G401.6 (cell line): ENCODE measurements at regions not wholly inside any gene's neighbourhood (a gene's known extent, or its start where the extent isn't known, plus 50 kb on each side); places are given as distances from the start of the nearest gene placed in this dataset.
A peak's percentile ranks its signal among the peaks of the same experiment; 100 is the strongest.
"Not testable (repeated sequence)": the region's sequence is repeated elsewhere in the genome, so short reads cannot be mapped to it uniquely, and the experiment has no call there.

ENCODE experiments used
- FAIRE-seq: peaks from 2 replicates; lab custom pipeline; 2012; peaks lifted over from hg19 to GRCh38; lab: Jason Lieb, UNC

DNA sequence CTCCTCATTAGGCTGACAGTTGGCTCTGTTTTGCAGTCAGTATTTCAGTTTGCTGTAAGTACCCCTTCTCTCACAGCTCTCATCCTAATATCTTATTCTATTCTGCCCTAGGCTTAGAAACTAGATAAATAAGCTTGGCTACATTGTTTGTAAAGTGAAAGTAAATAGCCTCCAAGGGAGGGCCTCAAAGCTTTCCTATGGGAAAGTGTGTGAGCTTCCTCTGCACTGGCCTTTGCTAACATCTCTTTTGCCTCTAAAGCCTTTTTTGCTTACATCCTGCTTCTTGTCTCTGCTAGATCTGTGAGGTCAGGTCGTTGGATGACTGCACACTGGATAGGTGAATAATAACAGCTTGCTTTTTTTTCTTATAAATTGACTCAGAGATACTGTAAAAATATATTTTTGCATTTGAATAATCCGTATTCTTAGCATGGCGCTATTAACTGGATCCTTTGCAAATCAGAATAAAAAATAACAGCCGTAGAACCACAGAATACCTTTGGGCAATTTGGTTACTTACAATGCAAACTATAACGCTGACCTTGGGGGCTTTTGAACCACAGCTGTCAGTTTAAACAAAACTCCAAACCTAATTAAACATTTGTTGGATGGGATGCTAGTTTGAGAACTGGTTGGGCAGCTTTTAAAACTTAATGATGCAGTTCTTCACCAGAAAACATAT is 55.1 kb downstream of the TTC6 start:
- no peak for FAIRE-seq

DNA sequence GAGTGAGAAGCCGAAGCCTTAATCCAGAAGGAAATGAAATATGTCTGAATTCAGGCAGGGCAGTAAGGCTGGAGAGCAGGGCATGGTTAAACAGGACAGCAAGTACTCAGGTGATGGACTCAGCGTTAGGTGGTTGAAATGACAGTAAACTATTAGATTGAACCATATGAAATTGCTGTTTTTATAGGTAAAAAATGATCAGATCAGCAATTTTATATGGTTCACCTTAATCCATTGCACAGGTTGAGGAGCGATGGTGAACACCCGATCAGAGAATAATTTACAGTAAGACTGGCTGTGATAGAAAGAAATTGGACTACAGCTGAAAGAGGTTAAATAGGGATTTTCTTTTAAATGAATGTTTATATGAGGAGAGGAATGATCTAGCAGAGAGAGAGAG is 56.6 kb downstream of the TTC6 start:
- no peak for FAIRE-seq

DNA sequence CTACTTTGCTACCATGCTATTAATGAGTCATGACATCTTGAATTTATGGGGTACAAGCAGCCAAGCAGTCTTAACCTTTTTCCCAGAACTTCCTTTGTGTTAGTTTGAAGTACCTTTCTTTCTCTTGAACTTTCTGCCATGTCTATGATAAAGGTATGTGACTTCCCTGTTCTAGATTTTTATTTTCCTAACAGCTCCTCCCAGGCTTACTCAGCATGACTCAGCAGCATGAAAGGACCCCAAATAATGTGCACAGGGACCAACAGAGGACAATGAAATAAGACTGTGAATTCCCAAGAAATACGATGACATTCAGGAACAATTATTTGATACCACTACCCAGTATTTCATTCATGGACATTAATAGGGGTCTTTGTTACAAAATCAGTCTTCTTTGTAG is 60.0 kb downstream of the TTC6 start:
- no peak for FAIRE-seq

DNA sequence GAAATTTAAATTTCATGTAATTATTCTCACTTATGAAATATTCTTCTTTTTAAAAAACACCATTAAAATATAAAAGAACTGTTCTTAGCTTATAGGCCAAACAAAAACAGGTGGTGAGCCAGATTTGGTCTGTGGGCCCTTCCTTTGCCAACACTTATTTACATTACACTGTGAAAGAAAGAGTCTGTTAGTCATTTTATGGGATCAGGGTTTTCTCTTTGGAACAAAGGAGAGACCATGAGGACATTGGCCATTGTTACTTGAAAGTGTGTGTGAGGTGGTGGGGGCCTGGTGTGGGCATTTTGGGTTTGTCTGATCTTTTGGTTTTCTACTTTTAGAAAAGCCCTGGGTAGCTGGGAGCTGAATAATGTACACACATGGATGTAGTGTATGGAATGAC is 62.7 kb downstream of the TTC6 start:
- FAIRE-seq = no peak

DNA sequence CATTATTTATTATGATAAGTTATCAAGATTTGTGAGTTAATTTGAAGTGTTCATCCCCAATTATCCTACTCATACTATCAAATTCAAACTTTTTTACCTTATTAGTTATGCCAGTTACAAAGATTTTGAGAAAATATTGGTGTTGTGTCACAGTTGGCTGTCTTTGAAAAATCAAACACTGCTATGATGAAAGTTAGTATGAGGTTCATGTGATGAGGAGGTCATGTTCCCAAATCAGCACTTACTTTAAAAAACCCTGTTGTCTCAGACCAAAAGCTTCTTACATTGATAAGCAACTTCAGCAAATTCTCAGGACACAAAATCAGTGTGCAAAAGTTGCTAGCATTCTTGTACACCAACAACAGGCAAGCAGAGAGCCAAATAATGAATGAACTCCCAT is 68.1 kb downstream of the TTC6 start:
- FAIRE-seq = no peak

DNA sequence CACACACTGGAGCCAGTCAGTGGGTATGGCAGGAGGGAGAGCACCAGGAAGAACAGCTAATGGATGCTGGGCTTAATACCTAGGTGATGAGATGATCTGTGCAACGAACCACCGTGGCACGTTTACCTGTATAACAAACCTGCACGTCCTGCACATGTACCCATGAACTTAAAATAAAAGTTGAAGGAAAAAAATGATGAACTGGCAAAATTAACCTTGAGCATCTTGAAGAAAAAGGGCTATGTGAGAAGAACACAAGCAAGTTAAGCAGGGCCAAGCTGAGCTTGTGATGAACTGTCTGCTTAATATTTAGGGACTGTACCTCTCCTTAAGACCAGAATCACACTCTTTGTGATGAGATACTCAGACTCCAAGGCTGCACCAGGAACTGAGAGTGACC is 70.0 kb downstream of the TTC6 start:
- no peak for FAIRE-seq

DNA sequence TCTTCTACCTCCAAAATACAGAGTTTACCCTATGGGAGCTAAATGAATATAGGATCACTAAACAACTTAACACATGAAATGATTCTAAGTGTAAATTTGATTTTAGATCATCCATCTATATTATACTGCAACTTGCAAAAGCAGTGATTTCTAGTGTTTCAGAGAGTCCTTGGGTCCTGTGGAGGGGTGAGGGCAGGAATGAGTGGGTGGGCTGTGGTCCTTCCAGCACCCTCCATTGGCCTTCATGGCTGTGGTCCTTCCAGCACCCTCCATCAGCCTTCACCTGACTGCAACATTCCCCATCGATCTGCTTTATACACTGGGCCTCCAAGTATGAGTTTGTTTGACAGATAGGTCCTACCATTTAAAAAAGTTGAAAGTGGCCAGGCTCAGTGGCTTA is 70.5 kb downstream of the TTC6 start:
- no peak for FAIRE-seq

DNA sequence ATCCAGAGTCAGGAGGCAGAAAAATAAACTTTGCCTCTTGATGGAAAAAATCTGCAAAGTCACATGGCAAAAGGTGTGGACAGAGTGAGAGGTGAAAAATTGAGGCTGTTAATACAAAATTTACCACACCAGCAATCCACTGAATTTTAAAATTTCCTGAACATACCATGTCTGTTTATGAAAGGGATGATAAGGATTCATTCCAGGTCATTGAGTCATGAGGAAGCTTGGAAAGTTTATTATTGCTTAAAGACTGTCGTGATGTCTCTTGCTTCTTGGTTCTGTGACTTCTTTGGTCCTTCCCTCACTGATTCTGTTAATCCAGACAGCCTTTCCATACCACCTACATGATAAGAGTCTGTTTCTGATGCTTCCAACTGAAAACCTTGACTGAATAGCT is 73.2 kb downstream of the TTC6 start:
- FAIRE-seq = no peak

DNA sequence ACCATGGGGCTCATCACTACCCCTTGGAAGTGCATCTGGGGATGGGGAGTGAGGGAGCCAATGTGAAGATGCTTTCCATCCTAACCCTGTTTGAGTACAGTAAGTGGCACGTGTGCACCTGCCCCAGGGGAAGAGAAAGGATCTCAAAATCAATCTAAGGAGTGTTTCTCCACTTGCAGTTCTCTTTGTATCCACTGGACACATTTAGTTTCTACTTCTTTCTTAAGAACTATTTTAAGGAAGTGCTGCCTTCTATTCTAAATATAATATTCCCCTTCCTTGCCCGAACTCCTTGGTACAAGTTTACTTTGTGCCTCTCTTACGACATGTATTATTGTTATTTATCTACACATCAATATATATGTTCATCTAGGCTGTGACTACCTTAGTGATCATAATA is 73.8 kb downstream of the TTC6 start:
- FAIRE-seq = no peak

DNA sequence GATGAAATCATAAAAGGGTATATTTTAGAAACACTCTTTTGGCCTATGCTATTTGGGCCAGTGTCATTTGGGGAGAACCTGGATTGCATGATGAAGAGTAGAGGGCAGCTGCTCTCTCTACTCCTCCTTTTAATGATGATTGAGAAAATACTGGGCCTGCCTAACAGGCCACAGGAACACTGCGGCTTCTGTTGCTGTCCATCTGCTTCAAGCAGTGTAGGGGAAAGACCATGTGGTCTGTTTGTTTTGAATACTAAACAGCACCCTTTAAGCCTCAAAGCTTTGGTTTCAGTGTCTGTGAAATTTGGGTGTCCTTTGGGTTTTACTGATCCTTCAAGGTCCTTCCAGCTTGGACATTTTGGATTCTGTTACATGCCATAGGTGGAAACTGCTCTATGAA is 78.0 kb downstream of the TTC6 start:
- no peak for FAIRE-seq

DNA sequence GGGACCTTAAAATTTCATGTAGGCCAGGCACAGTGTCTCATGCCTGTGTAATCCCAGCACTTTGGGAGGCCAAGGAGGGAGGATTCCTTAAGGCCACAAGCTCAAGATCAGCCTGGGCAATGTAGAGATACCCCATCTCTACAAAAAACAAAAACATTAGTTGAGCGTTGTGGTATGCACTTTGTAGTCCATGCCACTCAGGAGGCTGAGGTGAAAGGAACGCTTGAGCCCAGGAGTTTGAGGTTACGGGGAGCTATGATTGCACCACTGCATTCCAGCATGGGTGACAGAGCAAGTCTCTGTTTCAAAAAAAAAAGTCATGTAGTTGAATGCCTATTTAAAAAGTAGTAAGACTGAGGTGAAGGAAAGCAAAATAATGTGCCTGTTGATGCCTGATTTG is 83.5 kb downstream of the TTC6 start:
- no peak for FAIRE-seq

DNA sequence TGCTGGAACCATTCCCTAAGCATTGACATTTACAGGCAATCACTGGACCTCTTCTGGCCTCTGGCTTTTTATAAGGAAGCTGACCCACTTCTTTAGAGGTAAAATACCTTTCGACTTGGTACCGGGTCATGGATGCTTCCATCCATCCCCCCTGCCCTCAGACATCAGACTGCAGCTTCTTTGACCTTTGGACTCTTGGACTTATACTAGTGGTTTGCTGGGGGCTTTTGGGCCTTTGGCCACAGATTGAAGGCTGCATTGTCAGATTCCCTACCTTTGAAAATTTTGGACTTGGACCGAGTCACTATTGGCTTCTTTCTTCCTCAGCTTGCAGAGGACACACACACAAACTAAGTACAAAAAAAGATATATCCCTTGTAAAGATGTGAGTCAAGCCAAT is 86.1 kb downstream of the TTC6 start:
- FAIRE-seq = no peak

DNA sequence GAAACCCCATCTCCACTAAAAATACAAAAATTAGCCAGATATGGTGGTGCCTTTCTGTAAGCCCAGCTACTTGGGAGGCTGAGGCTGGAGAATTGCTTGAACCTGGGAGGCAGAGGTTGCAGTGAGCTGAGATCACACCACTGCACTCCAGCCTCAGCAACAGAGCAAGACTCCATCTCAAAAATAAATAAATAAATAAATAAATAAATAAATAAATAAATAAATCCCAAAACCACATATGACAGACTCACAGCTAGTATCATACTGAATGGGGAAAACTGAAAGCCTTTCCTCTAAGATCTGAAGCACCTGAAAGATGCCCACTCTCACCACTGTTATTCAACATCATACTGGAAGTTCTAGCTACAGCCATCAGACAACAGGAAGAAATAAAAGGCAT is 97.3 kb downstream of the TTC6 start:
- not testable (repeated sequence) for FAIRE-seq

DNA sequence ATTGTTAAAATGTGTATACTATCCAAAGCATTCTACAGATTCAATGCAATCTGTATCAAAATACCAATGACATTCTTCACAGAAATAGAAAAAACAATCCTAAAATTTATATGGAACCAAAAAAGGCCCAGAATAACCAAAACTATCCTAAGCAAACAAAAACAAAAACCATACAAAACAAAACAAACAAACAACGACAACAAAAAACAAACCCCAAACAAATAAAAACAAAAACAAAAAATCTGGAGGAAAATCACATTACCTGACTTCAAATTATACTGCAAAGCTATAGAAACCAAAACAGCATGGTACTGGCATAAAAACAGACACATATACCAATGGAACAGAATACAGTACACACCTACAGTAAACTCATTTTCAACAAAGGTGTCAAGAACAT is 98.0 kb downstream of the TTC6 start:
- FAIRE-seq = not testable (repeated sequence)

DNA sequence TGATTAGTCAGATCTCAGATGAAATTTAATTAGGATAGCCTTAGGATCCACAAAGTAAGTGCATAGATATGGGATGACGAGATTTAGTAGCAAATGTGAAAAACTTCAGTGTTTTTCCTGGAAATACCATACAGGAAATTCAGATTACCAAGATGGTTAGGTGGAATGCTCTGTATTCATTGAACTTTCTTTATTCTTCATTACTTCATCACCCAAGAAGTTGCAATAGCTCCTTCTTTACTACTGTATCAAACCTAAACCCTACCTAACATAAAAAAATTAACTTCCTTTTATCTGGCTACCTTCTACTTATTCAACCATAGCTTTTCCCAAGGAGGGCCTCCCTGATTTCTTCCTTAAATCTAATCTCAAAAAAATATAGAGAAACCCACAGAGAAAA is 100.4 kb downstream of the TTC6 start:
- FAIRE-seq = no peak

DNA sequence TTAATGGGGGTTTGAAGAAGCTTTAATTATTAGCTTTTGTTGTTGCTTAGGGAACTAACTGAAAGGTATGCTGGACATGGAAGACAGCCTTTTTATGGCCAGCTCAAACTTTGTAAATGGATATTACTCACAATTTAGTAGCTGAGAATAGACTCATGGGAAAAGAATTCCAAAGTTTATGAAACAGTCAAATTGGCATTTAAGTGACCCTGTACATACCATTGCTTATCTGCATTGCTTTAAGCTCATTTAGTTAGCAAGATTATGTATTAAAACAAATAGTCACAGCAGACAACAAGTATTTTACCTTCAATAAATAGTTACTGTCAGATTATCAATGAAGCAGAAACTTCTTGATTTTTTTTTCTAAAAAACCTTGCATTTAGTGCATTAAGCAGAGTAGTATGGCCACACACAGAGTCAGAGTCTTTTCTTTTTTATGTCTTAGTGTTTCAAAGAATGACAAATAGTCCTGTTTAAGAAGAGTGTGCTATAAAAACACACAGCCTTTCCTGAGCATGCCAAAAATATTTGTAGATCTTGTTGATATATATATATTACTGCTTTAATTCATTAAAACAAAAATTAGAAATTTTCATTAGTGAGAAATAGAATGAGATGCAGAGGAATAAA is 102.2 kb downstream of the TTC6 start:
- no peak for FAIRE-seq

DNA sequence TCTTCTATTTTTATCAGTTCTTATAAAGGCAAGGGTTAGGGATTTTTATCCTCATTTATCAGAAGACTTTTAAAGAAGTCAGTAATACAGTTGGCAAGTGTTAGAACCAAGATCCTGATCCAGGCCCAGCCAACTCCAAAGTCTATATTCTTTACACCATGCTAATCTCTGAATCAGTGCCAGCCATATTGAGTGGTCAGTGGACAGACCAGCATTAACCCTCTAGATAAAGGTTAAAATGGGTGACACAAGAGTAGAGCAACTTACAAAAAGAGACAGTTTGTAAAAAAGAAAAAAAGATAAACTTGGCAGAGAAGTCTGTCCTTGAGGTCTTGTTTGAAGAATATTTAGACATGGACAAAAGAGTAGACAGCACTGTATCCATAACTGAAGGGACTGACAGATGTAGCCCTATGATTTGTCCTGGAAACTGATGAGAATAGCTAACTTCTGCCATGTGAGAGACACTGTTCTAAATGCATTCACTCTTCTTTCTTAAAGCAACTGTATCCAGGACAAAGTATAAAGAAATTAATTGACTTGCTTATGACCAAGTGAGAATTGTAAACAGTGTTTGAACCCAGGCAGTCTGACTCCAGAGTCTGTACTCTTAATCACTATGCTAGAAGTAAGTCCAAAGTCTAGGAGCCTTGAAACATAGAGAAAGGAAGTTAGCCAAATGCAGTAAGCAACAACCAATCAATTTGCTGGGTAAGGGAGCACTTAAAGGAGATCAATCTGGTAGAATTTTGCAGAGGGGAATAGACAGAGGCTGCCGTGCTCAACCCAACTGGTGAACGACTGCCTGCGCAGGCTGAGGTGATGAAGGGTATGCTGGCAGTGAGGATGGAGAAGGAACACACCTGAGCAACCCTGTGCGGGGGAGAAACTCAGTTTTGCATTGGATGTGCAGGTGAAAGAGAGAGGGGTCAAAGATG is 103.7 kb downstream of the TTC6 start:
- FAIRE-seq = no peak

DNA sequence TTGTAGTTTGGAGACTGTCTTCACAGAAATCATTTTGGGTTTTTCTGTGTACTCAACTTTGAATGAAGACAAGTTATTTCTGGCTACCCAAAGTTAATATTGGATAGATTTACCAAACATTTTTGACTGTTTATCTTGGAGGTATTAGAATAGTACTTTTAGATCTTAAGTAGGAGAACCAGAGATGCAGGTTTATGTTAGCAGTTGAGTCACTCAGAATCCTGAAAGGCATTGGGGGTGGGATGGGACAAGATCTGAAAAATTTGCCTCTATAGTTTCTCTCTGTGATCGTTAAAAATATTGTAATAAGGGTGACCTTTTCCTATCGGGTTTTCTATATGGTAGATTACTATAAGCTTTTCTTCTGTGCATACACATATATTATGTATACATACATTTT is 112.3 kb downstream of the TTC6 start:
- no peak for FAIRE-seq

DNA sequence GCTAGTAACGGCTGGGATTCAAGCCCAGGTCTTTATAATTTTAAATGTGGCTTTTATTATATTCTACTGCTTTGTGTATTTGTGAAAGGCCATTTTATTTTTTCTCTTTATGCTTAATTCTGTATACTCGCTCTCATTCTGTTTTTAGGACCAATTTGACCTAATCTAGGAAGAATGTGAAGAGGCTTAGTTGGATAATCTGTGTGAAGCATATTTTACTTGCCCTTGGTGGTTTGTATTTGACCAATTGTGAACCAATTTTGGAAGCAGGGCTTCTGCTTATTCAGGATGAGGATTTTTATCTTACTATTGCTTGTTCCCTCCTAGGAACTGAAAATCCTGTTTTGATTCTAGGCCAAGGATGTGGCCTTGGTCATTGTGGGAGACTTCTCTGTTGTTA is 113.1 kb downstream of the TTC6 start:
- no peak for FAIRE-seq

DNA sequence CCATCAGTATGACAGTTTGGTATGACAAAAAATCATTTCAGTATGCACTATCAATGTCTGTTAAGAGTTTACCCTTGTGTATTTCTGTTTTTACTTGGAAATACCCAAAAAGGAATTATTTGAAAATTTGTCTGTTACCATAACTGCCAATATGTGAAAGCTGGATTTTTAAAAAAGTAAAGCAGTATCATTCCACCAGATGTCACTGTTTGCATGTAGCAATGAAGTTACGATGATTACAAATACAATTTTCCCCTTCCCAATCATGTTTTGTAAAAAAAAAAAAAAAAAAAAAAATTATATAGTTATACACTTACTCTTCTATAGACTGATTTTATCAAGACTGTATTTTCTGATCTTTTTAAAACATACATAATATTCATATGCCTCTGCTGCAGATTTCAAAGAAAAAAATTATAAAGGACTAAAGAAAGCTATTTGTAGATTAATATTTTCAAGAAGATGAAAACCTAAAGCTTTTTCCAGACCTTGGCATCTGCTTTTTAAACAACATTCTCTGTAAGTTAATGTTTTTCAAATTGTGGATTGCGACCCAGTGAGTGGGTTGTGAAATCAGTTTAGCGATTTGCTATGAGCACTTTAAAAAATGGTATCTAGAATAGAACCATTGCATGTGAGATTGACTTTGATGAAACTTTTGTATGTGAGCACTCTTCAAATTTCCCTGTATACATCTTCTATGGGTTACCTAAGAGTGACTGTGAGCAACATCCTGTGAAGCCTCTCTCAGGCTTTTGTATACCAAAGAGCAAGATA is 114.2 kb downstream of the TTC6 start:
- FAIRE-seq = peak; percentile 82

DNA sequence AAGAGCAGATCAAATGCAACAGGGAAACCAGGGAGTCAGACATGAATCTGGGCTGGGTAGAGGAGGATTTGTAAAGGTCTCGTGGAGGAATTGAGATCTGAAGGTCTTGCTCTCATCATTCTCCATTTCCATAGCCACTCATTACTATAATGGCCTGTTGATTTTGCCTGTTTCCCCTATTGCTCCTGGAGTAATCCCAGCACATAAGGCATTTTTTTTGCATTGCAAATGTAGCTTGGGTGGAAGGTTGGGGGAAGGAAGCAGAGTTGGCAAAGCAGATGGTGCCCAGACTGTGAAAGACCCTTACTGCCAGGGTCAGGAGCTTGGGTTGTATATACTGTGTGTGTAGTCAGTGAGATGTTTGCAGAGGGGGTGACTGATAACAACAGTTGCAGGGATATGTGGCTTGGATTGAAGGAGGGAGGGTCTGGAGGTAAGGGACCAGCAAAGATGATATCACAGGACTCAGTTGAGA is 116.0 kb downstream of the TTC6 start:
- FAIRE-seq = no peak

DNA sequence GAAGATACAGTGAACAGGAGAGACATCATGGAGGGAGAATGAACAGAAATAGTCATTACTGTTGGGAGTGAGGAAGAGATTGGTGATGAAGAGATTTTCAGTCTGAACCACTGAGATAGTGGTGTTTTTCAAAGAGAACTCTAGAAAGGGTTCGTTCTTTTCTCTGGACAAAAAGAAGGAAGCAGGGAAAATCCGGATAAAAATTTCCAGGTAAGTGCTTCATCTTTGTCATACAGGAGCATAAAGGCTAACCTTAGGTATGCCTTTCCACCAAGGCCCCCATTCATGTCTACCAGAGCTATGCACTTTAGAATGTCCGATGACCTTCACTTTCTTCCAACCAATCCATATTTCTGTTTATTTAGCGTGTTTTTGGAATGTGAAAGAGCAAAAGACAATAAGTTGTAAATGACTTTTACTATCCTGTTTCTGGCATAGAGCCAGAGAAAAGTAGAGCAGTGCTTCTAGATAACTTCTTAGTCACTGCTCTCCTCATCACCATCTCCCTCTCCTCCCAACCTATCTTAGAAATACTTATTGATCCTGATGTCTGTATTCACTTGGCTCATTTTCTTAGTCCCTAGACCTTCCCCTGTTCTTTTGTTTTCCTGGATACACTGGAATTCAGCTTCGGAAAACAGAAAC is 116.5 kb downstream of the TTC6 start:
- no peak for FAIRE-seq
